ENCODE measurements at regions not wholly inside any gene's neighbourhood (a gene's known extent, or its start where the extent isn't known, plus 50 kb on each side); places are given as distances from the start of the nearest gene placed in this dataset.

DNA sequence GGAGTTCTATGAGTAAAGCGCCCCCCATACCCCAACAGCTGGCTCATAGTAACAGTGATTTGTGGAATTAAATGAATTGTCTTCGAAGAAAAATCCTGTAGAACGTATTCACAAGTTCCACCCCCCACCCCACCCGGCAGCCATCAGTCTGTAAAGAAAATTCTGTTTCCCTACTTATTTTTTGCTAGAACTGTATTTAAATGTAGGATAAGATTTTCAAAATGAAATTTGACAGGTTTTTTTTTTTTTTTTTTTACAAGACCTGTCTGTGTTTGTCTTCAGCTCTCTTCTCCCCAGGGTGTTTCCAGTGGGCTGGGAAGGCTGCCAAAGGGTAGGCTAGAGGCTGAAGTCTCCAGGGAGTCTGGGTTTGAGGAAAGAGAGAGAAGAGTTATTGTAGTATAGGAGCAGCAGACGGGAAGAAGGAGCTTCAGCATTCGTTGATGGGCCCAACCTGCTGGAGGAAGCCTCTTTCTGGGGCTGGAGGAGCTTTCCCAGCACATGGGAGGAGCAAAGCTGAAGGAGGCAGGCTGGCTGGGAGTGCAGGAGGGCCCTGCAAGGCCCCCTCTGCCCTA lies 130.6 kb upstream of the SEMA6D start:
- H3K9ac ChIP-seq (ENCODE audit: low read length): no peak overlapping the region
- H3K4me2 ChIP-seq (ENCODE audit: low read depth, low read length, poor library complexity, severe bottlenecking): no peak overlapping the region

DNA sequence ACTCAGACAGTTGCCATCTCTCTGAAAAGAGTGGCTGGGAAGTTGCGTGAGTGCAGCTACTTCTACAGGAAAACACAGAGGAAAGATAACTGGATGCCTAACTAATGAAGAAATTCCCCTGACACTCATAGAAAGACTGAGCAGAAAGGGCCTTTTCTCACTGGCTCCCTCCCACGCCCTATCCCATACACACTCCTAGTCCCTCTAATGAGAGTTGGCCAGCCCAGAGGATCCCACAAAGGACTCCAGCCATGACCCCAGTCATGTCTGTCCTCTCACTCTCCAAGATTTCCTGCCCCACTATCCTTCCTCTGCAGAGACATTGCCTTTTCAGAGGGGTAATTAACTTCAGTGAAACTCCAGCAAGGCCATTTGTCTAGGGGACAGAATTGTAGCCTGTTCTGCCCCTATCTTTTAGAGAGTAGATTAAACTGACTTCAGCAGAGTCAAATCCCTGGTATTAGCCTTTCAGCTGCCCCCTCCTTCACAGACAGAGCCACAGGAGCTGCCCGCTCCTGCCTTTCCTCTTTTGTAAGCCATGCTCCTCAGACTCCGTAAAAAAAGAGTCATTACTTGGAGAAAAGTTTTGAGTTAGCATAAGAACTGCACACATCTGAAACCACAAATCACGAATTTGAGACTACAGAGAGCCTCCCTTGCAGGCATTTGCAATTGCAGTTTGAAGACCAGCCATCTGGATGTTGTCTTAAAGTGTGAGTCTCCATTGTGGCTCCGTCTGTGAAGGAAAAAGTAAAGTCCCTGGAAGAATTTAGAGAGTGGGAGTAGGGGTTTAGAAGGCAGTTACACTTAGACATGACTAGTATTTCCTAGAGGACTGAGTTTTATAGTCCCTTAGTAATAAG lies 129.1 kb upstream of the SEMA6D start:
- Histone ChIP-seq H3K27me3 (ENCODE audit: low read length) (no peaks in the 10 kb centered on the region), H3K27ac (ENCODE audit: low read depth, low read length) (no peak overlapping the region), H3K9ac (ENCODE audit: low read length) (no peak overlapping the region), H3K36me3 (ENCODE audit: low read length) (no peaks in the 10 kb centered on the region), H3K9me2 (replicated peaks; ENCODE audit: insufficient read depth, low read length) (no peaks in the 10 kb centered on the region; the same call in 1 of the 2 replicates), H3F3A (ENCODE audit: insufficient read depth) (no peaks in the 10 kb centered on the region), H3K4me3 (ENCODE audit: insufficient read depth, low read length, poor library complexity, severe bottlenecking) (no peak overlapping the region), H4K20me1 (ENCODE audit: low read depth, low read length) (no peaks in the 10 kb centered on the region), H2AFZ (ENCODE audit: low read depth, low read length, severe bottlenecking) (no peak overlapping the region), H3K79me2 (ENCODE audit: insufficient read depth, low read length) (no peaks in the 10 kb centered on the region), H3K4me2 (ENCODE audit: low read depth, low read length, poor library complexity, severe bottlenecking) (no peak overlapping the region), H3K9me3 (ENCODE audit: insufficient read depth, low read length) (no peaks in the 10 kb centered on the region)
- TF ChIP-seq, protein P1, sequence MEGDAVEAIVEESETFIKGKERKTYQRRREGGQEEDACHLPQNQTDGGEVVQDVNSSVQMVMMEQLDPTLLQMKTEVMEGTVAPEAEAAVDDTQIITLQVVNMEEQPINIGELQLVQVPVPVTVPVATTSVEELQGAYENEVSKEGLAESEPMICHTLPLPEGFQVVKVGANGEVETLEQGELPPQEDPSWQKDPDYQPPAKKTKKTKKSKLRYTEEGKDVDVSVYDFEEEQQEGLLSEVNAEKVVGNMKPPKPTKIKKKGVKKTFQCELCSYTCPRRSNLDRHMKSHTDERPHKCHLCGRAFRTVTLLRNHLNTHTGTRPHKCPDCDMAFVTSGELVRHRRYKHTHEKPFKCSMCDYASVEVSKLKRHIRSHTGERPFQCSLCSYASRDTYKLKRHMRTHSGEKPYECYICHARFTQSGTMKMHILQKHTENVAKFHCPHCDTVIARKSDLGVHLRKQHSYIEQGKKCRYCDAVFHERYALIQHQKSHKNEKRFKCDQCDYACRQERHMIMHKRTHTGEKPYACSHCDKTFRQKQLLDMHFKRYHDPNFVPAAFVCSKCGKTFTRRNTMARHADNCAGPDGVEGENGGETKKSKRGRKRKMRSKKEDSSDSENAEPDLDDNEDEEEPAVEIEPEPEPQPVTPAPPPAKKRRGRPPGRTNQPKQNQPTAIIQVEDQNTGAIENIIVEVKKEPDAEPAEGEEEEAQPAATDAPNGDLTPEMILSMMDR (IDR thresholded peaks at IDR 0.05; ENCODE audit: insufficient read depth, low read length, poor library complexity, severe bottlenecking): no peak
- no peak for TF ChIP-seq EZH2phosphoT487 (conservative IDR thresholded peaks at IDR 0.05; ENCODE audit: low read length)

More for the DNA sequence above, 130.6 kb upstream of the SEMA6D start:
- no peak overlapping the region for H3K4me3 ChIP-seq (ENCODE audit: insufficient read depth, low read length, poor library complexity, severe bottlenecking)
- no peaks in the 10 kb centered on the region for H3F3A ChIP-seq (ENCODE audit: insufficient read depth)
- H3K9me3 ChIP-seq (ENCODE audit: insufficient read depth, low read length): no peaks in the 10 kb centered on the region
- H3K9me2 ChIP-seq (replicated peaks; ENCODE audit: insufficient read depth, low read length): no peaks in the 10 kb centered on the region; the same call in 1 of the 2 replicates
- H3K36me3 ChIP-seq (ENCODE audit: low read length): no peaks in the 10 kb centered on the region
- TF ChIP-seq, protein P1 (IDR thresholded peaks at IDR 0.05; ENCODE audit: insufficient read depth, low read length, poor library complexity, severe bottlenecking): no peak
- no peak for TF ChIP-seq EZH2phosphoT487 (conservative IDR thresholded peaks at IDR 0.05; ENCODE audit: low read length)
- H3K27me3 ChIP-seq (ENCODE audit: low read length): no peaks in the 10 kb centered on the region
- no peak overlapping the region for H3K27ac ChIP-seq (ENCODE audit: low read depth, low read length)
- no peaks in the 10 kb centered on the region for H4K20me1 ChIP-seq (ENCODE audit: low read depth, low read length)
- H3K79me2 ChIP-seq (ENCODE audit: insufficient read depth, low read length): no peaks in the 10 kb centered on the region
- H2AFZ ChIP-seq (ENCODE audit: low read depth, low read length, severe bottlenecking): no peak overlapping the region

DNA sequence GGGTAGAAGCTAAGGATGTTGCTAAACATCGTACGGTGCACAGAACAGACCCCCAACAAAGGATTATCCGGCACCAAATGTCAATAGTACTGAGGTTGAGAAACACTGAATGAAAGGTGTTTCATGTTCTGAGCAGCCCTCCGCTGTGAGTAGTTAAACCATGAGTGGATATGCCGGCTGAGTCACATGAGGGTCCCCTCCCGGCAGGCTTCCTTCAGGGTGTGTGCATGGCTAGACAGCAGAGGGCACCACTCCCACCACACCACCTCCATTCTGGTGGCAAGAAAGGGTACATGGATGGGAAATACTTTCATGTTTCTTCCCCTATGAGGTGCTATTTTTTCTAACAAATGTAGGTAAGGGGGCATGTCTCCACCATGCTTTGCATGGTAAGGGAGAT lies 128.3 kb upstream of the SEMA6D start:
- no peaks in the 10 kb centered on the region for H3K36me3 ChIP-seq (ENCODE audit: low read length)
- no peak overlapping the region for H3K9ac ChIP-seq (ENCODE audit: low read length)
- H4K20me1 ChIP-seq (ENCODE audit: low read depth, low read length): no peaks in the 10 kb centered on the region
- no peak overlapping the region for H3K4me2 ChIP-seq (ENCODE audit: low read depth, low read length, poor library complexity, severe bottlenecking)
- H3K4me3 ChIP-seq (ENCODE audit: insufficient read depth, low read length, poor library complexity, severe bottlenecking): no peak overlapping the region
- H3K27me3 ChIP-seq (ENCODE audit: low read length): no peaks in the 10 kb centered on the region
- H2AFZ ChIP-seq (ENCODE audit: low read depth, low read length, severe bottlenecking): no peak overlapping the region
- H3K79me2 ChIP-seq (ENCODE audit: insufficient read depth, low read length): no peaks in the 10 kb centered on the region
- H3K9me3 ChIP-seq (ENCODE audit: insufficient read depth, low read length): no peaks in the 10 kb centered on the region
- no peaks in the 10 kb centered on the region; the same call in 1 of the 2 replicates for H3K9me2 ChIP-seq (replicated peaks; ENCODE audit: insufficient read depth, low read length)
- no peaks in the 10 kb centered on the region for H3F3A ChIP-seq (ENCODE audit: insufficient read depth)
- H3K27ac ChIP-seq (ENCODE audit: low read depth, low read length): no peak overlapping the region
- TF ChIP-seq, protein P1 (IDR thresholded peaks at IDR 0.05; ENCODE audit: insufficient read depth, low read length, poor library complexity, severe bottlenecking): no peak
- TF ChIP-seq EZH2phosphoT487 (conservative IDR thresholded peaks at IDR 0.05; ENCODE audit: low read length): no peak

Data from SU-DHL-6 (cell line).